ENCODE measurements at regions not wholly inside any gene's neighbourhood (a gene's known extent, or its start where the extent isn't known, plus 50 kb on each side); places are given as distances from the start of the nearest gene placed in this dataset.

DNA sequence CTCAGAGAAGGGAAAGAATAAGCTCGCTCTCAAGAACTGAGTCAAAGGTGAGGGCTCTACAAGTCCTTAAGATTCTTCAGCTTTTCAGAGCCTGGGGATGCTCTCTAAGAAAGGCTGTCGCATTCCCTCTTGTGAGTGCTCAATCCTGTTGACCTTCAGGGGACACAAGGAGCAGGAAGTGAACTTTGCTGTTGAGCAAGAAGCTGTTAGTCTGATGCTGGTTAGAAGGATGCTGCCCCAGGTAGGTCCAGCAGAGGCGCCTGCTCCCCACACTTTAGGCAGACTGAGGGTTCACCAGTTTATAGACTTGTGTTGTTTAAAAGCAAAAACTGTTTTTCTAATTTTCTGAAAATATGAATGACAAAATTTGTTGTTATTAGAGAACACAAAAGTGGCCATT is 125.4 kb upstream of the SPOCK3 start:
- TF ChIP-seq ARNTL (CRISPR knock-in tag; IDR thresholded peaks at IDR 0.05) (no peak), CEBPB (IDR thresholded peaks at IDR 0.05; ENCODE audit: borderline replicate concordance, low read depth, low read length) (no peak), TBL1XR1 (IDR thresholded peaks at IDR 0.05; ENCODE audit: borderline replicate concordance, low read length, partially characterized antibody) (no peak), JUN (CRISPR knock-in tag; IDR thresholded peaks at IDR 0.05) (no peak), NFATC3 (CRISPR knock-in tag; IDR thresholded peaks at IDR 0.05) (no peak), NFE2L1 (CRISPR knock-in tag; IDR thresholded peaks at IDR 0.05; ENCODE audit: borderline replicate concordance) (no peak)
- TF ChIP-seq, protein P1, sequence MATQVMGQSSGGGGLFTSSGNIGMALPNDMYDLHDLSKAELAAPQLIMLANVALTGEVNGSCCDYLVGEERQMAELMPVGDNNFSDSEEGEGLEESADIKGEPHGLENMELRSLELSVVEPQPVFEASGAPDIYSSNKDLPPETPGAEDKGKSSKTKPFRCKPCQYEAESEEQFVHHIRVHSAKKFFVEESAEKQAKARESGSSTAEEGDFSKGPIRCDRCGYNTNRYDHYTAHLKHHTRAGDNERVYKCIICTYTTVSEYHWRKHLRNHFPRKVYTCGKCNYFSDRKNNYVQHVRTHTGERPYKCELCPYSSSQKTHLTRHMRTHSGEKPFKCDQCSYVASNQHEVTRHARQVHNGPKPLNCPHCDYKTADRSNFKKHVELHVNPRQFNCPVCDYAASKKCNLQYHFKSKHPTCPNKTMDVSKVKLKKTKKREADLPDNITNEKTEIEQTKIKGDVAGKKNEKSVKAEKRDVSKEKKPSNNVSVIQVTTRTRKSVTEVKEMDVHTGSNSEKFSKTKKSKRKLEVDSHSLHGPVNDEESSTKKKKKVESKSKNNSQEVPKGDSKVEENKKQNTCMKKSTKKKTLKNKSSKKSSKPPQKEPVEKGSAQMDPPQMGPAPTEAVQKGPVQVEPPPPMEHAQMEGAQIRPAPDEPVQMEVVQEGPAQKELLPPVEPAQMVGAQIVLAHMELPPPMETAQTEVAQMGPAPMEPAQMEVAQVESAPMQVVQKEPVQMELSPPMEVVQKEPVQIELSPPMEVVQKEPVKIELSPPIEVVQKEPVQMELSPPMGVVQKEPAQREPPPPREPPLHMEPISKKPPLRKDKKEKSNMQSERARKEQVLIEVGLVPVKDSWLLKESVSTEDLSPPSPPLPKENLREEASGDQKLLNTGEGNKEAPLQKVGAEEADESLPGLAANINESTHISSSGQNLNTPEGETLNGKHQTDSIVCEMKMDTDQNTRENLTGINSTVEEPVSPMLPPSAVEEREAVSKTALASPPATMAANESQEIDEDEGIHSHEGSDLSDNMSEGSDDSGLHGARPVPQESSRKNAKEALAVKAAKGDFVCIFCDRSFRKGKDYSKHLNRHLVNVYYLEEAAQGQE (IDR thresholded peaks at IDR 0.05; ENCODE audit: borderline replicate concordance in 1 of 2, low read depth in 1 of 2, low read length in 2 of 2), result no peak

Data from HepG2 (cell line).